ENCODE measurements at regions not wholly inside any gene's neighbourhood (a gene's known extent, or its start where the extent isn't known, plus 50 kb on each side); places are given as distances from the start of the nearest gene placed in this dataset.

DNA sequence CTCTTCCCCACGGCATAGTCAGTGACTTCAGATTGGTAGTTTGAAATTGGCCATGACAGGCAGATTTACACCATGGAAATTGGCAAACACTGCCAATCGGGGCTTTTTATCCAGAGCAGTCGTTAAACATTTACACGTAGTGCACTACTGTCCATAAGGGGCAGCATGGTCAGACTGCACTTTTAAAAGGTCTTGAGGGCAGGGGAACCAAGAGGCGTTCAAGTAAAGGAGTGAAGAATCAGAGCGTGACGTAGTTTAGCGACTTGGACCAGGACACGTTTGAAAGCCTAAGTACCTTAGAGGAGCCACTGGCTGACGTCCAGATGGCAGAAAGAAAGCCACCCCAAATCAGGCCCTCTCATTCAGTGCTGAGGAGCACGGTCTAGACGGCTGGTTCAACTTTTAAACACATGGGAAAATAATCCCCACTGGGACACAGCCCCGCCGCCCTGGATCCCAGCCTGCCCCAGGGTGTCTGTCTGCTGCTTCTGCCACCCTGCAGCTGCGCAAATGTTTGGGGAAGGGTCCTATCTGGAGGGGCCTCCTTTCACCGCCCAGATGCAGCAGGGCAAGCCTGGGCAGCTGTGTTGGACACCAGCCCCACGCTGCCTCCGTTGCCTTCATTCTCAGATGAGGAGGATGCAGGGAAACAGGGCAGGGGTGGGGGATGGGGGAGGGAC lies 52.5 kb upstream of the PPP2R5C start:
- no peak for ATAC-seq (ENCODE audit: insufficient read depth, low read depth)

DNA sequence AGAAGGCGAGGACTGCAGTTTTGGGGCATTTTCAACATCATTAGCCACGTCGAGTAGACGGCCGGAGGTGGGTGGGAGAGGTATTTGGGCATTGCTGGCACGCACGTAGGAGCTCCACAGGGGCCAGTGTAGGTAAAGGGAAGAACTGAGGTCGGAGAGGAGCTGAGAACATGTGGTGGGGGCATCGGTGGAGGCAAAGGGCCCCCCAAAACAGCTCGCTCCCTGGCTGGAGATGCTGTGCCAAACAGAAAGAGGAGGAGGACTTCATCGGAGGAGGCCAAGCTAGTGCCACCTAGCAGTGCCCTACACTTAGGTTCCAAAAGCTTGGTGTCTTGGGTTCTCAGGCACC lies 52.0 kb upstream of the PPP2R5C start:
- Histone ChIP-seq H3K4me1 (ENCODE audit: insufficient read depth, low read length) (peaks cover 15% of the 10 kb centered on the region), H3K4me2 (ENCODE audit: insufficient read depth, low read length) (no peak overlapping the region), H3K27ac (ENCODE audit: low read length) (no peak overlapping the region), H3K9me3 (ENCODE audit: insufficient read depth, low read length, severe bottlenecking) (no peaks in the 10 kb centered on the region), H2AFZ (ENCODE audit: low read depth, low read length) (no peak overlapping the region), H3K4me3 (ENCODE audit: low read depth in 1 of 2, low read length in 2 of 2) (no peak overlapping the region), H3K27me3 (ENCODE audit: insufficient read depth, low read length, poor library complexity) (no peaks in the 10 kb centered on the region), H3K9ac (ENCODE audit: low read depth, low read length) (no peak overlapping the region), H3K79me2 (ENCODE audit: insufficient read depth, low read length) (no peaks in the 10 kb centered on the region), H4K20me1 (ENCODE audit: insufficient read depth, low read length) (no peaks in the 10 kb centered on the region), H3K36me3 (ENCODE audit: insufficient read depth, low read length) (no peaks in the 10 kb centered on the region)
- ATAC-seq (ENCODE audit: insufficient read depth, low read depth) (no peak), DNase-seq (no peak)
- no peak for TF ChIP-seq EZH2 (IDR thresholded peaks at IDR 0.05; ENCODE audit: borderline replicate concordance, low read depth, low read length, severe bottlenecking)
- TF ChIP-seq, protein P1, sequence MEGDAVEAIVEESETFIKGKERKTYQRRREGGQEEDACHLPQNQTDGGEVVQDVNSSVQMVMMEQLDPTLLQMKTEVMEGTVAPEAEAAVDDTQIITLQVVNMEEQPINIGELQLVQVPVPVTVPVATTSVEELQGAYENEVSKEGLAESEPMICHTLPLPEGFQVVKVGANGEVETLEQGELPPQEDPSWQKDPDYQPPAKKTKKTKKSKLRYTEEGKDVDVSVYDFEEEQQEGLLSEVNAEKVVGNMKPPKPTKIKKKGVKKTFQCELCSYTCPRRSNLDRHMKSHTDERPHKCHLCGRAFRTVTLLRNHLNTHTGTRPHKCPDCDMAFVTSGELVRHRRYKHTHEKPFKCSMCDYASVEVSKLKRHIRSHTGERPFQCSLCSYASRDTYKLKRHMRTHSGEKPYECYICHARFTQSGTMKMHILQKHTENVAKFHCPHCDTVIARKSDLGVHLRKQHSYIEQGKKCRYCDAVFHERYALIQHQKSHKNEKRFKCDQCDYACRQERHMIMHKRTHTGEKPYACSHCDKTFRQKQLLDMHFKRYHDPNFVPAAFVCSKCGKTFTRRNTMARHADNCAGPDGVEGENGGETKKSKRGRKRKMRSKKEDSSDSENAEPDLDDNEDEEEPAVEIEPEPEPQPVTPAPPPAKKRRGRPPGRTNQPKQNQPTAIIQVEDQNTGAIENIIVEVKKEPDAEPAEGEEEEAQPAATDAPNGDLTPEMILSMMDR (IDR thresholded peaks at IDR 0.05; ENCODE audit: borderline replicate concordance, extremely low read depth, low read length, poor library complexity, severe bottlenecking): no peak

More for the DNA sequence above, 52.5 kb upstream of the PPP2R5C start:
- DNase-seq: no peak
- no peak overlapping the region for H3K4me3 ChIP-seq (ENCODE audit: low read depth in 1 of 2, low read length in 2 of 2)
- no peak overlapping the region for H3K4me2 ChIP-seq (ENCODE audit: insufficient read depth, low read length)
- no peaks in the 10 kb centered on the region for H4K20me1 ChIP-seq (ENCODE audit: insufficient read depth, low read length)
- no peaks in the 10 kb centered on the region for H3K36me3 ChIP-seq (ENCODE audit: insufficient read depth, low read length)
- H3K79me2 ChIP-seq (ENCODE audit: insufficient read depth, low read length): no peaks in the 10 kb centered on the region
- TF ChIP-seq, protein P1 (IDR thresholded peaks at IDR 0.05; ENCODE audit: borderline replicate concordance, extremely low read depth, low read length, poor library complexity, severe bottlenecking): no peak
- no peak for TF ChIP-seq EZH2 (IDR thresholded peaks at IDR 0.05; ENCODE audit: borderline replicate concordance, low read depth, low read length, severe bottlenecking)
- H3K4me1 ChIP-seq (ENCODE audit: insufficient read depth, low read length): peaks cover 15% of the 10 kb centered on the region
- no peaks in the 10 kb centered on the region for H3K9me3 ChIP-seq (ENCODE audit: insufficient read depth, low read length, severe bottlenecking)
- H2AFZ ChIP-seq (ENCODE audit: low read depth, low read length): no peak overlapping the region
- H3K27ac ChIP-seq (ENCODE audit: low read length): no peak overlapping the region
- H3K9ac ChIP-seq (ENCODE audit: low read depth, low read length): no peak overlapping the region
- H3K27me3 ChIP-seq (ENCODE audit: insufficient read depth, low read length, poor library complexity): peaks cover 3% of the 10 kb centered on the region

- H3K4me1 ChIP-seq (ENCODE audit: insufficient read depth, low read length): peaks cover 15% of the 10 kb centered on the region
- TF ChIP-seq, protein P1 (IDR thresholded peaks at IDR 0.05; ENCODE audit: borderline replicate concordance, extremely low read depth, low read length, poor library complexity, severe bottlenecking): no peak
- TF ChIP-seq EZH2 (IDR thresholded peaks at IDR 0.05; ENCODE audit: borderline replicate concordance, low read depth, low read length, severe bottlenecking): no peak
- no peaks in the 10 kb centered on the region for H3K79me2 ChIP-seq (ENCODE audit: insufficient read depth, low read length)
- DNase-seq (no peak), ATAC-seq (ENCODE audit: insufficient read depth, low read depth) (no peak)
- H3K27ac ChIP-seq (ENCODE audit: low read length): no peak overlapping the region; the same call in 1 of the 2 replicates
- H3K36me3 ChIP-seq (ENCODE audit: insufficient read depth, low read length): no peaks in the 10 kb centered on the region
- H3K9me3 ChIP-seq (ENCODE audit: insufficient read depth, low read length, severe bottlenecking): no peaks in the 10 kb centered on the region
- no peak overlapping the region for H3K4me3 ChIP-seq (ENCODE audit: low read depth in 1 of 2, low read length in 2 of 2)
- no peak overlapping the region for H2AFZ ChIP-seq (ENCODE audit: low read depth, low read length)
- no peaks in the 10 kb centered on the region for H3K27me3 ChIP-seq (ENCODE audit: insufficient read depth, low read length, poor library complexity)
- H3K9ac ChIP-seq (ENCODE audit: low read depth, low read length): no peak overlapping the region
- H4K20me1 ChIP-seq (ENCODE audit: insufficient read depth, low read length): no peaks in the 10 kb centered on the region
- no peak overlapping the region for H3K4me2 ChIP-seq (ENCODE audit: insufficient read depth, low read length)
Observed at GRCh38 chr14:101709962-101710931, 51.3 kb upstream of the PPP2R5C start.

Measured in DND-41 (cell line).